ENCODE measurements at regions not wholly inside any gene's neighbourhood (a gene's known extent, or its start where the extent isn't known, plus 50 kb on each side); places are given as distances from the start of the nearest gene placed in this dataset.

DNA sequence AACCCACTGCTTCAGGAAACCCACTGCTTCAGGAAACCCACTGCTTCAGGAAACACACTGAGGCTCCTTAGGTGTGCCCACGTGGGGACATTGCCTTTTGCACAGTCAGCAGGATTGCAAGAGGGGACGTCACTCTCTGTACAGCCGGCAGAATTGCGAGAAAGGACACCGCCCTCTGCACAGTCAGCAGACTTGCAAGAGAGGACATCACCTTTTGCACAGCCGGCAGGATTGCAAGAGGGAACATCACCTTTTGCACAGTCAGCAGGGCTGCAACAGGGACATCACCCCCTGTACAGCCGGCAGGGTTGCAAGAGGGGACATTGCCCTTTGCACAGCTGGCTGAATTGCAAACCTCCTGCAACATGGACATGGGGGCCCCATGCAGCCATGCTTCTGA lies 407.6 kb downstream of the GLRX3 start:
- Histone ChIP-seq H3K27ac (ENCODE audit: low read depth, low read length, poor library complexity, severe bottlenecking) (no peak overlapping the region), H3K4me2 (ENCODE audit: low read length) (no peak overlapping the region), H3K4me1 (ENCODE audit: insufficient read depth, low read length, severe bottlenecking) (no peaks in the 10 kb centered on the region), H3K9ac (ENCODE audit: low read length) (no peak overlapping the region), H3K36me3 (ENCODE audit: insufficient read depth, low read length) (no peaks in the 10 kb centered on the region), H3K27me3 (ENCODE audit: insufficient read depth, low read length) (no peaks in the 10 kb centered on the region), H2AFZ (ENCODE audit: low read length) (no peak overlapping the region), H3K9me2 (ENCODE audit: low read depth, low read length) (no peaks in the 10 kb centered on the region), H3K4me3 (ENCODE audit: low read depth, low read length, poor library complexity, severe bottlenecking) (no peak overlapping the region), H3K79me2 (ENCODE audit: insufficient read depth, low read length) (no peaks in the 10 kb centered on the region), H4K20me1 (ENCODE audit: insufficient read depth, low read length) (no peaks in the 10 kb centered on the region), H3K9me3 (ENCODE audit: low read length) (no peaks in the 10 kb centered on the region), H3F3A (ENCODE audit: insufficient read depth, low read length) (no peaks in the 10 kb centered on the region)
- TF ChIP-seq, protein P1, sequence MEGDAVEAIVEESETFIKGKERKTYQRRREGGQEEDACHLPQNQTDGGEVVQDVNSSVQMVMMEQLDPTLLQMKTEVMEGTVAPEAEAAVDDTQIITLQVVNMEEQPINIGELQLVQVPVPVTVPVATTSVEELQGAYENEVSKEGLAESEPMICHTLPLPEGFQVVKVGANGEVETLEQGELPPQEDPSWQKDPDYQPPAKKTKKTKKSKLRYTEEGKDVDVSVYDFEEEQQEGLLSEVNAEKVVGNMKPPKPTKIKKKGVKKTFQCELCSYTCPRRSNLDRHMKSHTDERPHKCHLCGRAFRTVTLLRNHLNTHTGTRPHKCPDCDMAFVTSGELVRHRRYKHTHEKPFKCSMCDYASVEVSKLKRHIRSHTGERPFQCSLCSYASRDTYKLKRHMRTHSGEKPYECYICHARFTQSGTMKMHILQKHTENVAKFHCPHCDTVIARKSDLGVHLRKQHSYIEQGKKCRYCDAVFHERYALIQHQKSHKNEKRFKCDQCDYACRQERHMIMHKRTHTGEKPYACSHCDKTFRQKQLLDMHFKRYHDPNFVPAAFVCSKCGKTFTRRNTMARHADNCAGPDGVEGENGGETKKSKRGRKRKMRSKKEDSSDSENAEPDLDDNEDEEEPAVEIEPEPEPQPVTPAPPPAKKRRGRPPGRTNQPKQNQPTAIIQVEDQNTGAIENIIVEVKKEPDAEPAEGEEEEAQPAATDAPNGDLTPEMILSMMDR (IDR thresholded peaks at IDR 0.05; ENCODE audit: low read length) = no peak
- no peak for TF ChIP-seq EZH2 (IDR thresholded peaks at IDR 0.05; ENCODE audit: borderline replicate concordance, low read length)

DNA sequence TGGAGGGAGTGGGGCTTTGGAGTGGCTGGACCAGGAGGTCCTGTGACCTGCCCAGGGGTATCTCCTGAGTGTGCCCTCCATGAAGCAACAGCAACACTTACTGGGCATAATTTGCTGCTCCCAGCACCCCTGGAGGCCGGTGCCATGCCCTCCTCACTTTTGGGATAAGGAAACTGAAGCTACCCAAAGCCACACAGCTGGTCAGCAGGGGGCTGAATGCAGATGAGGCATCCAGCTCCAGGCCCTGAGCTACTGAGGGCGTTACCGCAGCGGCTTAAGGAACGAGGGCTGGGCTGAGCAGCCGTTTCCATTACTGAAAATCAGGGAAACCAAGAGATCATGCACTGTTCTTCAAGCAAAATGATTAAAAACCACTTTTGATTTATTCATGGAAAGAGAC lies 408.9 kb downstream of the GLRX3 start:
- TF ChIP-seq EZH2 (IDR thresholded peaks at IDR 0.05; ENCODE audit: borderline replicate concordance, low read length) = no peak
- TF ChIP-seq, protein P1 (IDR thresholded peaks at IDR 0.05; ENCODE audit: low read length) = no peak
- Histone ChIP-seq H3K9me3 (ENCODE audit: low read length) (no peaks in the 10 kb centered on the region), H3K27me3 (ENCODE audit: insufficient read depth, low read length) (no peaks in the 10 kb centered on the region), H3F3A (ENCODE audit: insufficient read depth, low read length) (no peaks in the 10 kb centered on the region), H3K79me2 (ENCODE audit: insufficient read depth, low read length) (no peaks in the 10 kb centered on the region), H3K4me1 (ENCODE audit: insufficient read depth, low read length, severe bottlenecking) (no peaks in the 10 kb centered on the region), H4K20me1 (ENCODE audit: insufficient read depth, low read length) (no peaks in the 10 kb centered on the region), H3K4me3 (ENCODE audit: low read depth, low read length, poor library complexity, severe bottlenecking) (no peak overlapping the region), H3K9ac (ENCODE audit: low read length) (no peak overlapping the region), H3K4me2 (ENCODE audit: low read length) (no peak overlapping the region), H3K9me2 (ENCODE audit: low read depth, low read length) (no peaks in the 10 kb centered on the region), H3K36me3 (ENCODE audit: insufficient read depth, low read length) (no peaks in the 10 kb centered on the region), H2AFZ (ENCODE audit: low read length) (no peak overlapping the region), H3K27ac (ENCODE audit: low read depth, low read length, poor library complexity, severe bottlenecking) (no peak overlapping the region)

DNA sequence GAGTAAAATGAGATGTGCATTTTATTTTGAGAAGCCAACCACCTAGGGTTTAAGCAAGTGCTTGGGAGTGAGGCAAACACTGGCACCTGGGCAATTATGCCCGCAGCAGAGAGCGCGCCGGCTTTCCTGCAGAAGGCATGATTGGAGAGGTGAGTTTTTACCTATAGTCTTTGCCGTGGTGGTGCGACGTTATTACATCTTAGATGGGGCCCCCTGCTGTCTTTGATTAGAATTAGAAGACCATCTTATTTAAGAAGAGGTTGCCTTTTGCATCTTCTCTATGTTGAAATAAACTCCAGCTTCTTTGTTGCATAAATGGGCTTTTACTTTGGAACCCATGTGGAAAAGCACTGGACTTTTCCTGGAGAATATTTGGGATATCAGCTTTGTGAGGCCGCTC lies 409.5 kb downstream of the GLRX3 start:
- Histone ChIP-seq H3K4me2 (ENCODE audit: low read length) (no peak overlapping the region), H3K9ac (ENCODE audit: low read length) (no peak overlapping the region), H3K4me3 (ENCODE audit: low read depth, low read length, poor library complexity, severe bottlenecking) (no peak overlapping the region), H3F3A (ENCODE audit: insufficient read depth, low read length) (no peaks in the 10 kb centered on the region), H3K27me3 (ENCODE audit: insufficient read depth, low read length) (no peaks in the 10 kb centered on the region), H3K4me1 (ENCODE audit: insufficient read depth, low read length, severe bottlenecking) (no peaks in the 10 kb centered on the region), H3K9me2 (ENCODE audit: low read depth, low read length) (no peaks in the 10 kb centered on the region), H3K36me3 (ENCODE audit: insufficient read depth, low read length) (no peaks in the 10 kb centered on the region), H3K9me3 (ENCODE audit: low read length) (no peaks in the 10 kb centered on the region), H2AFZ (ENCODE audit: low read length) (no peak overlapping the region), H3K27ac (ENCODE audit: low read depth, low read length, poor library complexity, severe bottlenecking) (no peak overlapping the region), H3K79me2 (ENCODE audit: insufficient read depth, low read length) (no peaks in the 10 kb centered on the region), H4K20me1 (ENCODE audit: insufficient read depth, low read length) (no peaks in the 10 kb centered on the region)
- TF ChIP-seq EZH2 (IDR thresholded peaks at IDR 0.05; ENCODE audit: borderline replicate concordance, low read length) = no peak
- TF ChIP-seq, protein P1 (IDR thresholded peaks at IDR 0.05; ENCODE audit: low read length) = peak; percentile 21; the same call in 1 of the 2 replicates
